ENCODE measurements at regions not wholly inside any gene's neighbourhood (a gene's known extent, or its start where the extent isn't known, plus 50 kb on each side); places are given as distances from the start of the nearest gene placed in this dataset.
"Not testable (repeated sequence)": the region's sequence is repeated elsewhere in the genome, so short reads cannot be mapped to it uniquely, and the experiment has no call there.

DNA sequence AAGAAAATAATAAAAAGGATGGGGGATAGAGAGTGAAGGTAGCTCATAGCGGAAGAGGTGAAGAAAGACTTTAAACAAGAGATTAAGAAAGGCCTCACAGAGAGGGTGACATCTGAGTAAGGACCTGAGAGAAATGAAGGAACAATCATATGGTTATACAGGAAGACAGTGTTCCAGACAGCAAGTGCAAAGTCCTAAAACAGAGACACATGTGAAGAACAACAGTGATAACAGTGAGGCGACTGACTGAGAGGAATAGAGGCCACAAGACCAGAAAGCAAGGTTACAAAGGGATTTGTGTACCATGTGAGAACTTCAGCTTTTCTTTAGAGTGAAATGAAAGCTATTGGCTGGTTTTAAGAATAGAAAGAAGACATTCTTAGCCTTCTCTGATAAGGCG is 141.6 kb upstream of the PALMD start (continued):
- no peak for TF ChIP-seq ERG (CRISPR knock-in tag; IDR thresholded peaks at IDR 0.05)
- TF ChIP-seq ATF3 (CRISPR knock-in tag; conservative IDR thresholded peaks at IDR 0.05) = no peak
- TF ChIP-seq PRRX2 (CRISPR knock-in tag; IDR thresholded peaks at IDR 0.05) = no peak
- no peak for TF ChIP-seq ZNF121 (CRISPR knock-in tag; IDR thresholded peaks at IDR 0.05)
- no peak for TF ChIP-seq GTF2I (CRISPR knock-in tag; conservative IDR thresholded peaks at IDR 0.05)
- TF ChIP-seq HMGA2 (CRISPR knock-in tag; IDR thresholded peaks at IDR 0.05) = no peak
- TF ChIP-seq, protein P1, sequence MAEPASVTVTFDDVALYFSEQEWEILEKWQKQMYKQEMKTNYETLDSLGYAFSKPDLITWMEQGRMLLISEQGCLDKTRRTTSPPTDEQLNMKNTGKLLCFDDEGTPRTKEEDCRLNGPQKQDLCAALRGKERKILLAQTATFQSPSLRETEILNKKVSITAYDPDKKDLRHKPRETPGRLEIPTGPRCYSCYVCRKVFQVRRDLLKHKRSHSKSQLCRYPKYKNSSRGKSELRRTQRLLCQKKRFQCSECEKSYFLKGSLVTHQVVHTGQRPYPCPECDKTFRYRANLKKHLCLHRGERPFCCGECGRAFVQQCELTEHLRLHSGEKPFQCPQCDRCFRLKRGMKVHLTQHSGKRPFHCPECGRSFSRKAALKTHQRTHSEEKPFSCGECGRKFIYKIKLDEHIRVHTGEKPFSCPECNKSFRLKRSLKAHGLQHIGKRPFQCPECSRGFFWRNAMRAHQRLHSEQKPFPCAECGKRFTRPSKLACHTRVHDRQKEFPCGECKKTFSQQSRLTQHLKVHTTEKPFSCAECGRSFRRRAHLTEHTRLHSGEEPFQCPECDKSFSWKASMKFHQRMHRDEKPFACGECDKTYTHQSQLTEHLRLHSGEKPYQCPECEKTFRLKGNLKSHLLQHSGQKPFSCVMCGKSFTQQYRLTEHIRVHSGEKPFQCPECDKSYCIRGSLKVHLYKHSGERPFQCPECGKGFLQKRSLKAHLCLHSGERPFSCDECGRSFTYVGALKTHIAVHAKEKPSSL (CRISPR knock-in tag; conservative IDR thresholded peaks at IDR 0.05) = no peak

DNA sequence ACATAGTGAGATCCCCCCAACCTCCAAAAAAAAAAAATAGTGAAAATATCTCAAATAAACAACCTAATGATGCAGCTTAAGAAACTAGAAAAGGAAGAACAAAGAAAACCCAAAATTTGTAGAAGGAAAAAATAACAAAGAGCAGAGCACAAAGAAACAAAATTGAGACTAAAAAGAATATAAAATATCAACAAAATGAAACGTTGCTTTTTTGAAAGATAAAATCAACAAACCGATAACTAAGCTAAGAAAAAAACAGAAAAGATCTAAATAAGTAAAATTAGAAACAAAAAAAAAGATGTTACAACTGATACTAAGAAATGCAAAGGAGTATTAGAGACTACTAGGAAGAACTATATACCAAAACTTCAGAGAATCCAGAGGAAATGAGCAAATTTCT is 139.3 kb upstream of the PALMD start:
- DNase-seq (ENCODE audit: low spot score) (no peak), ATAC-seq (no peak)
- H3K27ac Mint-ChIP-seq = no peak overlapping the region
- POLR2A ChIA-PET = no interaction called here
- H3K9me3 Mint-ChIP-seq = peaks cover 37% of the 10 kb centered on the region
- CTCF ChIA-PET = no interaction called here
- H3K4me3 Mint-ChIP-seq = no peak overlapping the region
- H3K36me3 Mint-ChIP-seq = peaks cover 45% of the 10 kb centered on the region
- H3K4me1 Mint-ChIP-seq = 0 out of 2 replicates have a peak, but pooled peaks cover 1% of the 10 kb centered on the region
- TF ChIP-seq, protein P2, sequence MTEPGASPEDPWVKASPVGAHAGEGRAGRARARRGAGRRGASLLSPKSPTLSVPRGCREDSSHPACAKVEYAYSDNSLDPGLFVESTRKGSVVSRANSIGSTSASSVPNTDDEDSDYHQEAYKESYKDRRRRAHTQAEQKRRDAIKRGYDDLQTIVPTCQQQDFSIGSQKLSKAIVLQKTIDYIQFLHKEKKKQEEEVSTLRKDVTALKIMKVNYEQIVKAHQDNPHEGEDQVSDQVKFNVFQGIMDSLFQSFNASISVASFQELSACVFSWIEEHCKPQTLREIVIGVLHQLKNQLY (CRISPR knock-in tag; IDR thresholded peaks at IDR 0.05) = no peak
- TF ChIP-seq RELA (CRISPR knock-in tag; IDR thresholded peaks at IDR 0.05; ENCODE audit: borderline replicate concordance) (no peak), ZNF396 (CRISPR knock-in tag; IDR thresholded peaks at IDR 0.05; ENCODE audit: borderline replicate concordance) (no peak), CREM (CRISPR knock-in tag; IDR thresholded peaks at IDR 0.05) (no peak), ELF4 (CRISPR knock-in tag; IDR thresholded peaks at IDR 0.05; ENCODE audit: low read depth) (no peak), OVOL2 (CRISPR knock-in tag; IDR thresholded peaks at IDR 0.05; ENCODE audit: borderline replicate concordance) (no peak), ARID4B (CRISPR knock-in tag; IDR thresholded peaks at IDR 0.05; ENCODE audit: borderline replicate concordance) (no peak), NFE2L1 (CRISPR knock-in tag; IDR thresholded peaks at IDR 0.05) (no peak), SMAD3 (CRISPR knock-in tag; IDR thresholded peaks at IDR 0.05; ENCODE audit: borderline replicate concordance) (no peak), MYBL2 (CRISPR knock-in tag; IDR thresholded peaks at IDR 0.05) (no peak), HMGA2 (CRISPR knock-in tag; IDR thresholded peaks at IDR 0.05) (no peak), EMX1 (CRISPR knock-in tag; IDR thresholded peaks at IDR 0.05) (no peak), CREB1 (CRISPR knock-in tag; IDR thresholded peaks at IDR 0.05) (no peak)
- TF ChIP-seq, protein P3, sequence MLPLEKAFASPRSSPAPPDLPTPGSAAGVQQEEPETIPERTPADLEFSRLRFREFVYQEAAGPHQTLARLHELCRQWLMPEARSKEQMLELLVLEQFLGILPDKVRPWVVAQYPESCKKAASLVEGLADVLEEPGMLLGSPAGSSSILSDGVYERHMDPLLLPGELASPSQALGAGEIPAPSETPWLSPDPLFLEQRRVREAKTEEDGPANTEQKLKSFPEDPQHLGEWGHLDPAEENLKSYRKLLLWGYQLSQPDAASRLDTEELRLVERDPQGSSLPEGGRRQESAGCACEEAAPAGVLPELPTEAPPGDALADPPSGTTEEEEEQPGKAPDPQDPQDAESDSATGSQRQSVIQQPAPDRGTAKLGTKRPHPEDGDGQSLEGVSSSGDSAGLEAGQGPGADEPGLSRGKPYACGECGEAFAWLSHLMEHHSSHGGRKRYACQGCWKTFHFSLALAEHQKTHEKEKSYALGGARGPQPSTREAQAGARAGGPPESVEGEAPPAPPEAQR (CRISPR knock-in tag; IDR thresholded peaks at IDR 0.05) = no peak
- H3K27me3 Mint-ChIP-seq (ENCODE audit: low read depth) = peaks cover 9% of the 10 kb centered on the region

DNA sequence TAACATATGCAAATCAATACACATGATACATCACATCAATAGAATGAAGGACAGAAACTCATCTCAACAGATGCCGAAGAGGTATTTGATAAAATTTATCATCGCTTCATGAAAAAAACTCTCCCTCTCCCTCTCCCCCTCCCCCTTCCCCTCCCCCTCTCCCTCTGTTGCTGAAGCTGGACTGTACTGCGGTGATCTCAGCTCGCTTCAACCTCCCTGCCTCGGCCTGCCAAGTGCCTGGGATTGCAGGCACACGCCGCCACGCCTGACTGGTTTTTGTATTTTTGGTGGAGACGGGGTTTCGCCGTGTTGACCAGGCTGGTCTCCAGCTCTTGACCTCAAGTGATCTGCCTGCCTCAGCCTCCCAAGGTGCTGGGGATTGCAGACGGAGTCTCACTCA is 138.5 kb upstream of the PALMD start:
- POLR2A ChIA-PET; H3K4me1 Mint-ChIP-seq; DNase-seq (ENCODE audit: low spot score); H3K27ac Mint-ChIP-seq; CTCF ChIA-PET; ATAC-seq; H3K27me3 Mint-ChIP-seq (ENCODE audit: low read depth); H3K4me3 Mint-ChIP-seq: not testable (repeated sequence)
- Mint-ChIP-seq H3K9me3 (peaks cover 46% of the 10 kb centered on the region), H3K36me3 (peaks cover 52% of the 10 kb centered on the region)

Measured in WTC11 (cell line).